ENCODE measurements at regions not wholly inside any gene's neighbourhood (a gene's known extent, or its start where the extent isn't known, plus 50 kb on each side); places are given as distances from the start of the nearest gene placed in this dataset.

DNA sequence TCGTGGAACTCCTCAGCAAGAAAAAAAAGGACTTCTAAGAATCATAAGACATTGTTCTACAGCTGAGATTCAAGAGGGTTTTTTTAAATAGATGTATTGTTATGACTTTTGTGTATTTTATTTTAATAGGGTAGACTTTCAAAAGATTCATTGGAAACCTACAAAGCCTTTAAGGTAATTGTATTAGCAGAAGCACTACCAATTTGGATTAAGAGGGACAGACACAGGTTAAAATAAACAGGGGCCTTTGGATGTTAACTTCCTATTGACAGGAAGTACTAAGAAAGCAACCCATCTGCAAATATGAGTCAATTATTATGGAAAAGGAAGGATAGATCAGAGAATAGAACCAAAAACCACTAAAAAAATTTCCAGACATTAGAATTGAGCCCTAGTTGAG is 153.5 kb downstream of the HDGFL1 start:
- ChIA-PET POLR2A (no interaction called here), CTCF (no interaction called here)
- Mint-ChIP-seq H3K4me3 (no peak overlapping the region), H3K27me3 (ENCODE audit: low read depth) (no peaks in the 10 kb centered on the region), H3K27ac (no peak overlapping the region), H3K4me1 (ENCODE audit: low read depth) (no peaks in the 10 kb centered on the region), H3K36me3 (ENCODE audit: low read depth) (no peaks in the 10 kb centered on the region), H3K9me3 (ENCODE audit: insufficient read depth) (peaks cover 8% of the 10 kb centered on the region)
- DNase-seq (no peak), ATAC-seq (no peak)

DNA sequence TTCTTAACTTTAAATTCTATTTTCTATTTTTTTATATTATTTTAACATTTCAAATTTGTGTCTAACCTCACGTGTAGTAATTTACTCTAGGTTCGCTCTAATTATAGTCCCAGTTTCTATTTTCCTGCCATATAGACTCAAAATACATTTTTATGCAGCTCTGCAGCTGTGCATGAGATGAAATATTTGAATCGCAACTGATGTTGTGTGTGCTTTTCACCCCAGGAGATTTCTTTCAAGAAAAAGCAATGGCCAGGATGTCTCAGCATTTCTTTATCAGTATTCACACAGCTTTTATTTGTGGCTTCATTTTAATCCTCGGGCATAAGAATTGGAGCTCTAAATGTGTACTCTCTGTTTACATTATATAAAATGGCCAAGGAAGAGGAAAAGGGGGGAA is 157.6 kb downstream of the HDGFL1 start:
- Mint-ChIP-seq H3K27me3 (ENCODE audit: low read depth) (no peaks in the 10 kb centered on the region), H3K9me3 (ENCODE audit: insufficient read depth) (peaks cover 7% of the 10 kb centered on the region), H3K4me1 (ENCODE audit: low read depth) (no peaks in the 10 kb centered on the region), H3K4me3 (no peak overlapping the region), H3K27ac (no peak overlapping the region), H3K36me3 (ENCODE audit: low read depth) (no peaks in the 10 kb centered on the region)
- ChIA-PET POLR2A (no interaction called here), CTCF (no interaction called here)
- ATAC-seq, result no peak
- no peak for DNase-seq

DNA sequence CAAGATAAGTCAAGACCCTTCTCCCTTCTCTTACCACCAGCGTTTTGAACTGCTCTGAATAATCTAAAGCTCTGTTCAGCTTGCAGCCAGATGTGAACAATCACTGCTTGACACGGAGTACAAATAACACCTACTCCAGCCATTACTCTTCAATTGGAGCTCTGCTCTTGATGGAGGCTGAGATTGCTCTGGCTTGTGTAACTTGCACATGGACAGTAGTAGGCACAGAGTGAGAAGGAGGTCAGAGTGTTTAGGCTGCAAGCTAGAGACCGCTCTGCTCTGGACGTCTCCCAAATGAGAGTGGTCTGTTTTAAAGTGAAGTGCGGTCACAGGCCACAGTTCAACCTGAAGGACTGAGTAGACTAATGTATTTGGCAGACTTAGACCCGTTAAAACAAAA is 158.3 kb downstream of the HDGFL1 start:
- POLR2A ChIA-PET, result no interaction called here
- DNase-seq (no peak), ATAC-seq (no peak)
- CTCF ChIA-PET, result no interaction called here
- H3K36me3 Mint-ChIP-seq (ENCODE audit: low read depth), result no peaks in the 10 kb centered on the region
- no peaks in the 10 kb centered on the region for H3K27me3 Mint-ChIP-seq (ENCODE audit: low read depth)
- no peaks in the 10 kb centered on the region for H3K4me1 Mint-ChIP-seq (ENCODE audit: low read depth)
- no peak overlapping the region for H3K27ac Mint-ChIP-seq
- H3K4me3 Mint-ChIP-seq, result no peak overlapping the region
- peaks cover 3% of the 10 kb centered on the region for H3K9me3 Mint-ChIP-seq (ENCODE audit: insufficient read depth)

DNA sequence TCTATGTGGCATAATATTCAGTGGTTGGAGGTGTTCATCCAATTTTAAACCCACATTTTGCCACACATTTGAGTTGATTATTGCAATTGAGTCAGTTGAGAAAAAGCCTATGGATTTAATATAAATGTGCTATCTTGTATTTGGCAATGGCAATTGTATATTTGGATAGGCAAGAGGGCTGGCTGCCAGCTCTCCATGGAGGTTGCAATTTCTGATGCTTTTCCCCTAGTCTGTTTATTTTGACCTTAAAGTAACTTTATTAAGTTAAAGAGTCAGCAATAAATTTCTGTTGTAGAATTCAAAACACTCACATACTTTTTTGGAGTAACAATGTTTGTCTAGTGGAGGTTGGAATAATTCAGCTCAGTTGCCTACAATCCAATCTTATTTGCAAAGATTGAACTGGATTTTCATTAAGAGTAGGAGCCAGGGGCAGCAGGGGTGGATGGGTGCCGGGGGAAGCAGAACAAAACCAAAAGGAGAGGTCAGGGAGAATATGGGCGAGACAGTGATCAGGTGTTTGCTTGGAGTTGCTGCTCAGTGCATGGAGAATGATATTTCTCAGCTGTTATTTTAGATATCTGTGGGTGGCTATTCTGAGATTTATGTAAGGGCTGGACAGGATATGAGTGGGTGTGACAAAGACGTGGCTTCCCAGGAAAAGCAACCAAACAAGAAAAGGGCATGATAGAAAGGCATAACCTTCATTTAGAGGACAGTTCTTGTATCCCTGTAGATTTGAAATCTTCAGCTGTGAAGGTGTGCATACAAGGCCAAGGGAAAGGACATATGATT is 163.0 kb downstream of the HDGFL1 start:
- no peak for ATAC-seq
- DNase-seq, result no peak
- H3K27me3 Mint-ChIP-seq (ENCODE audit: low read depth), result no peaks in the 10 kb centered on the region
- H3K4me1 Mint-ChIP-seq (ENCODE audit: low read depth), result no peaks in the 10 kb centered on the region
- no peaks in the 10 kb centered on the region for H3K36me3 Mint-ChIP-seq (ENCODE audit: low read depth)
- no peak overlapping the region for H3K4me3 Mint-ChIP-seq
- H3K27ac Mint-ChIP-seq, result no peak overlapping the region
- H3K9me3 Mint-ChIP-seq (ENCODE audit: insufficient read depth), result no peaks in the 10 kb centered on the region
- ChIA-PET CTCF (no interaction called here), POLR2A (no interaction called here)

DNA sequence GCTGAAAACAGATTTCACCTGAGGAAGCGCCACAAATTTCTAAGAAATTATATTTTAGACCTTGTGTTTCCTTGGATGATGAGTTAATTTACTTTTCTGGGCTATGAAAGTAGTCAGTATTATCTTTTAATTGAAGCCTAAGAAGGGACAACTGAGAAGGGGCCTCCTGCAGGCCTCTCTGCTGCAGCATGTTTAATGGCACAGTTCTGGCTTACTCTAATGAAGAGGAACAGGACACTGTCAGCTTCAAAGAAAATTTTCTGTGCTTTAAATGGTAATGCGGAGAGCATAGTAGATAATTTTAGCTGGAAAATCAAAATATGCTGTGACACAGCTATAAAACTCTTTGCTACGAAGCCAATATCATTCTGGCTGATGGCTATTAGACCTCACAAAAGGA is 167.4 kb downstream of the HDGFL1 start:
- CTCF ChIA-PET, result no interaction called here

DNA sequence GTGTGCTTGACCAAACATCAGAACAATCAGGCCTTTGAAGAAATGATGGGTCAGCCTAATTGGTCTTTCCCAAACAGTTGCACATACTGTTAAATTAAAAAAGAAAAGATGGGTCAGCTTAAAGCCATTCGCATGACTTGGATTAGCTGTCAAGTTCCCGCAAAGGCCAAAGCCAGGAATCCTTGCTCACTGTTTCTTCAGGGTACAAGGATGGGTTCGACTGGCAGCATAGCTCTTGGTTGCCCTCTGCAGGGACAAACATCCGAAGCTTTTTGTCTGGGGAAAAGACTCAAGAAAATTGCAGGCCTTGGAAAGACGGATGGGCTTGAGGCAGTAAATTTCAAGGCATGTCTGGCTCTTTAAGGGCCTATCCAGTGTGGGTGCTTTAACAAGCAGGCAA is 168.0 kb downstream of the HDGFL1 start:
- ATAC-seq (no peak), DNase-seq (no peak)
- Mint-ChIP-seq H3K27ac (no peak overlapping the region), H3K36me3 (ENCODE audit: low read depth) (no peaks in the 10 kb centered on the region), H3K9me3 (ENCODE audit: insufficient read depth) (no peaks in the 10 kb centered on the region), H3K27me3 (ENCODE audit: low read depth) (no peaks in the 10 kb centered on the region), H3K4me3 (no peak overlapping the region), H3K4me1 (ENCODE audit: low read depth) (no peaks in the 10 kb centered on the region)
- ChIA-PET CTCF (no interaction called here), POLR2A (no interaction called here)

More for the DNA sequence above, 167.4 kb downstream of the HDGFL1 start:
- POLR2A ChIA-PET, result interaction anchor here (0.6 kb wide), 1 partner anchor 201 kb away, joined by 3 read pairs; no protein-coding TSS in a partner anchor
- H3K36me3 Mint-ChIP-seq (ENCODE audit: low read depth), result no peaks in the 10 kb centered on the region
- no peak for DNase-seq
- H3K4me1 Mint-ChIP-seq (ENCODE audit: low read depth), result no peaks in the 10 kb centered on the region
- no peak for ATAC-seq
- H3K27ac Mint-ChIP-seq, result no peak overlapping the region
- H3K9me3 Mint-ChIP-seq (ENCODE audit: insufficient read depth), result no peaks in the 10 kb centered on the region
- H3K27me3 Mint-ChIP-seq (ENCODE audit: low read depth), result no peaks in the 10 kb centered on the region
- H3K4me3 Mint-ChIP-seq, result no peak overlapping the region

DNA sequence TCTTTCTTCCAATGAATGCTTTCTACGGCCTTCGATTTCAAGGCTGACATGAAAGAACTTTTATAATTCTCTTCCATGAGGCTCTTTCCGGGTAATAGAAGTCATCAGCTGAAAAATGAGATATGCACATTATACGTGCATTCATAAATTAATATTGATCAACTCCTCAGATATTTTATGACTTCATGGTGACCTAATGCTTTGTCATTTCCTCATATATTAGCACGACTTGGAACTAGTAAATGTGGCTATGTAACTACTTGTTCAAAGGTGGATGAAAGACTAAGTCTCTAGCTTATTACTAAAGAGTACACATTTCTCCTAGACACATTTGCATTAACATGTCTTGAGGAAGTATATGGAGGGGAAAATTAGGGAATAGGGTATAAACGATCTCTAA is 168.8 kb downstream of the HDGFL1 start:
- ChIA-PET CTCF (no interaction called here), POLR2A (no interaction called here)
- no peak overlapping the region for H3K4me3 Mint-ChIP-seq
- H3K36me3 Mint-ChIP-seq (ENCODE audit: low read depth), result no peaks in the 10 kb centered on the region
- no peak overlapping the region for H3K27ac Mint-ChIP-seq
- no peaks in the 10 kb centered on the region for H3K27me3 Mint-ChIP-seq (ENCODE audit: low read depth)
- no peaks in the 10 kb centered on the region for H3K9me3 Mint-ChIP-seq (ENCODE audit: insufficient read depth)
- no peaks in the 10 kb centered on the region for H3K4me1 Mint-ChIP-seq (ENCODE audit: low read depth)
- no peak for DNase-seq
- ATAC-seq, result no peak

DNA sequence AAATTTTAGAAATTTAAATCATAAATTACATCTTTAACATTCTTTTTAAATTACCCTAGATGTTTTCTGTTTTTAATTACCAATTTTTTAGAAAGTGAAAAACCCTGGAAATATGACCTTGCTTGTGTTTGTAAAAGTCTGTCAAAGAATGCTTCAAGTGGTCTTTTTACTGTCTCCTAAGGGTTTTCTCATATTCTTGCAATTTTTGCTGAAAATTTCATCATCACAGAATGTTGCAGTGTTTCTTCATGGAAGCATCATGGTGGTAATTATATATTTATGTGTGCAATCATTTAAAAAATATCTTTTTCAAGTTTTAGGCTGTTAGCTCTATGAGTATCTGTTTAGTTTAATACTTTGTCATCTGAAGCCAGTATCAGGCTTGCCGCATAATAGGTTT is 178.2 kb downstream of the HDGFL1 start:
- no peak for ATAC-seq
- H3K27me3 Mint-ChIP-seq (ENCODE audit: low read depth), result no peaks in the 10 kb centered on the region
- POLR2A ChIA-PET, result no interaction called here
- H3K4me3 Mint-ChIP-seq, result no peak overlapping the region
- CTCF ChIA-PET, result no interaction called here
- no peaks in the 10 kb centered on the region for H3K36me3 Mint-ChIP-seq (ENCODE audit: low read depth)
- no peaks in the 10 kb centered on the region for H3K4me1 Mint-ChIP-seq (ENCODE audit: low read depth)
- no peak for DNase-seq
- no peaks in the 10 kb centered on the region for H3K9me3 Mint-ChIP-seq (ENCODE audit: insufficient read depth)
- H3K27ac Mint-ChIP-seq, result no peak overlapping the region

DNA sequence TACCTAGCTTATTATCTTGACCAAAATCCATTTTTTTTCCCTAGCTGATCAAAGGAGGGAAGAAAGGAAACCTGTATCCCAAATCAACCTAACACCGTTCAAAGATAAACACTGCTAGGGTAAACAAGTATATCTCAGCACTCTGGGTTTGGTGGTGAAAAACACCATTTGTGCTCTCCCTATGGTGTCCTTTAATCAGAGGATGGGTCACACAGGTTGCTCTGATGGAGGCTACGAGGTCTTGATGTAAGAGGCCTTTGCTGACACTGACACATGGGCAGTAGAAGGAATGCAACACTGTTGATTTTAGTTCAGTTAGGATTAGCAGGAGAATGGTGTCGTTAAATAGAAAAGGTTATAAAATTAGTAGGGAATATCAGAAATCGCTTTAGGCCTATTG is 179.3 kb downstream of the HDGFL1 start:
- no peak overlapping the region for H3K4me3 Mint-ChIP-seq
- no peaks in the 10 kb centered on the region for H3K4me1 Mint-ChIP-seq (ENCODE audit: low read depth)
- ATAC-seq, result no peak
- no peaks in the 10 kb centered on the region for H3K9me3 Mint-ChIP-seq (ENCODE audit: insufficient read depth)
- POLR2A ChIA-PET, result no interaction called here
- no peaks in the 10 kb centered on the region for H3K36me3 Mint-ChIP-seq (ENCODE audit: low read depth)
- CTCF ChIA-PET, result no interaction called here
- H3K27ac Mint-ChIP-seq, result no peak overlapping the region
- no peak for DNase-seq
- H3K27me3 Mint-ChIP-seq (ENCODE audit: low read depth), result no peaks in the 10 kb centered on the region

DNA sequence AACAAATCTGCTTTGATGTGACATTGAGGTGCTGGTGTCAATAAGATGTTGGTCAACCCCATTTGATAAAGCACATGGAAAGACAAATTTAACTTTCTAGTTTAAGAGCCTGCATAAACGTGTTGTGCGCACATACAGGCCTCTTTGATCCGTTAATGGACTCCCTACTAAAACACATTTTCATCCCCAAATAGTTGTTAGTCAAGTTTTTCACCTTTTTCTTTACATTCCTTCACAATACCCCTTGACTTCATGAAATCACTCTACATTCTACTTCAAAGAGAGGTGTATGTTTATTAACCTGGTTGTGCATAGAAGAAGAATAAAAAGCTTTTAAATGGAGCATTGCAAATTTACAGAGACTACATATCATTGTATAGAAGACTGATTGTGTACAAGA is 180.3 kb downstream of the HDGFL1 start:
- ChIA-PET POLR2A (no interaction called here), CTCF (no interaction called here)
- no peaks in the 10 kb centered on the region for H3K4me1 Mint-ChIP-seq (ENCODE audit: low read depth)
- no peak overlapping the region for H3K27ac Mint-ChIP-seq
- H3K4me3 Mint-ChIP-seq, result no peak overlapping the region
- H3K36me3 Mint-ChIP-seq (ENCODE audit: low read depth), result no peaks in the 10 kb centered on the region
- DNase-seq (no peak), ATAC-seq (no peak)
- H3K9me3 Mint-ChIP-seq (ENCODE audit: insufficient read depth), result no peaks in the 10 kb centered on the region
- H3K27me3 Mint-ChIP-seq (ENCODE audit: low read depth), result no peaks in the 10 kb centered on the region

DNA sequence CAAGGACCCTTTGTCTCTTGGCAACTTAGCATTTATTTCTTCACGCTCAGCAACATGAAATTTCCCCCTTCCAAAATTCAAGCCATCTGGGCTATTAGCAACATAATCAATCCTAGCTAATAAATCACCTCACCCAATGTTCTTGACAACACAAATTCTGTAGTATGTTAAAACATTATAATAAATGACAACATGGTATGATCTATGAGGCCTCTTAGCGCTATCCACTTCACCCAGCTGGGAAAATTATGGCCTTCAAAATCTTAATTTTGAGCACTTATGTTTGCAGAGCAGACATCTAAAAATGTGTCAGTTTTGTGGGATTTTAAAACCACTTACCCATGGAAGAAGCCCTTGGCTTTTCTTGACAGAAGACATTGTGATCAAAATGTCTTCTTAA is 181.9 kb downstream of the HDGFL1 start:
- H3K27ac Mint-ChIP-seq, result no peak overlapping the region
- no peaks in the 10 kb centered on the region for H3K4me1 Mint-ChIP-seq (ENCODE audit: low read depth)
- DNase-seq (no peak), ATAC-seq (no peak)
- no peaks in the 10 kb centered on the region for H3K27me3 Mint-ChIP-seq (ENCODE audit: low read depth)
- H3K4me3 Mint-ChIP-seq, result no peak overlapping the region
- H3K9me3 Mint-ChIP-seq (ENCODE audit: insufficient read depth), result no peaks in the 10 kb centered on the region
- H3K36me3 Mint-ChIP-seq (ENCODE audit: low read depth), result no peaks in the 10 kb centered on the region
- CTCF ChIA-PET, result no interaction called here
- POLR2A ChIA-PET, result no interaction called here

DNA sequence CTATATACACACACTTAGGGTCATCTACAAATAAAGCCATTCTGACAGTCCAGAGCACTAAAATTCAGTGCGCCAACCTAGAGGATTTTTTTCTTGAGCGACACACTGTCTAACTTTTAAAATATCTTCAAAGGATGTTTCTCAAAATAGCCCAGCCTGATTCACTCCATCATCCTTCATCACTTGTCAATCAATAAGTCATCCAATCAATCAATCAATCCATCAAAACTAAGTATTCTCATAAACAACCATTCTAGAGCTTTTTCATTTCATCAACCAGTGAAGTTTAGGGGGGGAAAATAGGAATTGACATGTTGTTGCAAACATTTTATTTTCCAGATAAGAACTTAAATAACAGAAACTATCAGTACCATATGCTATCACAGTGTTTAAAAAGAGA is 183.2 kb downstream of the HDGFL1 start:
- no peak overlapping the region for H3K4me3 Mint-ChIP-seq
- H3K4me1 Mint-ChIP-seq (ENCODE audit: low read depth), result no peaks in the 10 kb centered on the region
- H3K36me3 Mint-ChIP-seq (ENCODE audit: low read depth), result no peaks in the 10 kb centered on the region
- POLR2A ChIA-PET, result no interaction called here
- H3K9me3 Mint-ChIP-seq (ENCODE audit: insufficient read depth), result no peaks in the 10 kb centered on the region
- H3K27me3 Mint-ChIP-seq (ENCODE audit: low read depth), result no peaks in the 10 kb centered on the region
- no peak for DNase-seq
- no peak overlapping the region for H3K27ac Mint-ChIP-seq
- ATAC-seq, result no peak
- CTCF ChIA-PET, result interaction anchor here (1.4 kb wide), 1 partner anchor 14 kb away, joined by 3 read pairs; no protein-coding TSS in a partner anchor

DNA sequence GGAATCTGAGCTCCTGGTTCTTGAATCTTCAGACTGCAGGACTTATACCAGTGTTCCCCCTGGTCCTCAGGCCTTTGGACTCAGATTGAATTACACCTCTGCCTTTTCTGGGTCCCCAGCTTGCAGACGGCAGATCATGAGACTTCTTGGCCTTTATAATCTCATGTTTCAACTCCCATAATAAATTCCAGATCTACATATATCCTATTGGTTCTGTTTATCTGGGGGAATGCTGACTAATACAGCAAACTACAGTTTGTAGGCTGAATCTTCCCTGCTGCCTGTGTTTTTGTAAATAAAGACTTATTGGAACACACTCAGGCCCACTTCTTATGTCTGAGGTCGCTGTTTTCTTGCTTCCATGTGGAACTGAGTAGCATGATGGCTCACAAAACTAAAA is 184.7 kb downstream of the HDGFL1 start:
- ChIA-PET POLR2A (no interaction called here), CTCF (interaction anchor here (0.7 kb wide), 1 partner anchor 1086 kb away, joined by 3 read pairs; no protein-coding TSS in a partner anchor)
- H3K36me3 Mint-ChIP-seq (ENCODE audit: low read depth), result no peaks in the 10 kb centered on the region
- no peak for DNase-seq
- no peak overlapping the region for H3K4me3 Mint-ChIP-seq
- H3K4me1 Mint-ChIP-seq (ENCODE audit: low read depth), result no peaks in the 10 kb centered on the region
- no peaks in the 10 kb centered on the region for H3K9me3 Mint-ChIP-seq (ENCODE audit: insufficient read depth)
- no peak overlapping the region for H3K27ac Mint-ChIP-seq
- no peak for ATAC-seq
- no peaks in the 10 kb centered on the region for H3K27me3 Mint-ChIP-seq (ENCODE audit: low read depth)

Data from activated CD8-positive, alpha-beta T cell treated with anti-CD3 and anti-CD28 coated beads, Interleukin-2, amount 10 ng/mL, durations not matched to agents 7 days and 5 days (primary cell).